Fibroblast of lung (primary cell): ENCODE measurements at regions not wholly inside any gene's neighbourhood (a gene's known extent, or its start where the extent isn't known, plus 50 kb on each side); places are given as distances from the start of the nearest gene placed in this dataset.

Source experiments
- CTCF ChIP-seq, 2 donors: IDR thresholded peaks in 1 of 2; conservative IDR thresholded peaks in 1 of 2; 1 replicate in 1 of 2; 2 replicates in 1 of 2; pipeline ENCODE4 v1.5.1; 2011 to 2012; ENCODE audit warnings: low read length in 2 of 2, control low read depth in 1 of 2, inconsistent platforms in 1 of 2, low read depth in 1 of 2, mild to moderate bottlenecking in 1 of 2
- EZH2 ChIP-seq: IDR thresholded peaks from 2 replicates; pipeline ENCODE4 v1.5.1; 2012; ENCODE audit warnings: low read length, control low read depth, mild to moderate bottlenecking; ENCODE audit errors: missing control alignments

GRCh38 chrX:63032811-63033210 lies 318.3 kb downstream of the SPIN4 start:
- TF ChIP-seq CTCF (conservative IDR thresholded peaks at IDR 0.05 in 1 of 2, IDR thresholded peaks at IDR 0.05 in 1 of 2; ENCODE audit: low read depth in 1 of 2, low read length in 2 of 2) (no peak), EZH2 (no peak)
